Limb (tissue), 2 donors: ENCODE measurements at regions not wholly inside any gene's neighbourhood (a gene's known extent, or its start where the extent isn't known, plus 50 kb on each side); places are given as distances from the start of the nearest gene placed in this dataset.

Source experiments
- DNase-seq, 2 donors: peaks; one replicate each; pipeline ENCODE4 v3.0.0-alpha.2; 2016; ENCODE audit errors: extremely low spot score in 2 of 2

DNA sequence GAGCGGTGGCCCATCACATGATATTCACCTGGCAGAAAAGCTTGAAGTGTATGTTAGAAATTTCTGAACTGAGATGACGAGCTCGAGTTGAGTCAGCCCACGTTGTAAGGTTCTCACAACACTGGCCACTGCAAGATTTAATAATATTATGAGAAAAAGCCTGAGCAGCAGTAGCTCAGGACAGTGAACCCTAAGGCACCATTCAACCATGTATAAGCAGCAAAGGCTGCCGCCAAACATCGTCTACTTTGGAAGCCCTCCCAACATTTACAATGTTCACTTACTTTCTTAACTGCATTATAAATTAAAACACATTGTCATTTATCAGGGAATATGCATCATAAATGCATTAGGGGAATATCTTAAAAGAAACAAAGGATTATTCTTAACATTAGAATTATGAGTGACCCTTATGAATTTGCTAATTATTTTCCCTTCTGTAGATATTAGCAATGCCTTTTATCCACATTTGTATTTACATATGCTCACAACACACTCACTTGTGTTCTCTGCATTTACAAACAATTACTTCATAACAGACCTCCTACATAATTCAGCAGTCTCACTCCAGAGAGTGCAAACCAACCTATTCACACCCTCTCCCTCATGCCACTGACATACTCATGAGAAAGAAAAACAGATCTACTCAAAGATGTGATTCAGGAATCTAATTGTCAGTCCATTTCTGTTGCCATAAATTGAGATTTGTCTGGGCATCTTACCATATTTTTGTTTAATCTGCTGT lies 57.7 kb upstream of the CARD18 start:
- DNase-seq, result no peak

DNA sequence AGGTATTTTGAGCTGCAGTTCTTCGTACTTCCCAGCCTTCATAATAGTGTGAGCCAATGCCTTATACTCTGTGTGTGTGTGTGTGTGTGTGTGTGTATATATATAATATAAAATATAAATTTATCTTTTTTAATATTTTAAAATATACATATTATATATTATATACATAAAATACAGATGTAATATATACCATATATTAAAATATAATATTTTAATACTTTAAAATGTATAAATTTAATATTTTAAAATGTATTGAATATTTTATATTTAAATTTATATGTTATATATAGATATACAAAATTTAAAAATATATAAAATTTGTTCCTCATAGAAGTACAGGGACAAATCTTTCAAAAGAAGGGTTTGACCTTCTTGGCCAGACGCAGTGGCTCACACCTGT lies 53.7 kb upstream of the CARD18 start:
- DNase-seq, result no peak

DNA sequence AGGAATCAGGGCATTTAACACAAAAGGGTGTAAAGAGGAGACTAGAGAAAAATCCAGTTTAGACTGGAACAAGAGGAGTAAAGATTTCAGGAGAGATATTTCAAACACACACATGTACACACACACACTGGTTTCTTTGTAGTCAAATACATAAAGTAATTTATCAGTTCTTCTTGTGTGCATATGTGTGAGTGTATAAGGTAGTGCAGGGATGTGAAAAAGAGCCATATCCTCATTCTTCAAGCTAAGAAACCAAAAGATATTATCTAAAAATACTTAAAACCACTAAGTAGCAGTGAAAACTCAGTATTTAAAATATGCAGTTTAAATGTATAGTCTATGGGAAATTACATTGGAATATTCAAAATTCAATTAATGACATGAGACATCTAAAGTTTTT lies 52.5 kb upstream of the CARD18 start:
- DNase-seq, result no peak

DNA sequence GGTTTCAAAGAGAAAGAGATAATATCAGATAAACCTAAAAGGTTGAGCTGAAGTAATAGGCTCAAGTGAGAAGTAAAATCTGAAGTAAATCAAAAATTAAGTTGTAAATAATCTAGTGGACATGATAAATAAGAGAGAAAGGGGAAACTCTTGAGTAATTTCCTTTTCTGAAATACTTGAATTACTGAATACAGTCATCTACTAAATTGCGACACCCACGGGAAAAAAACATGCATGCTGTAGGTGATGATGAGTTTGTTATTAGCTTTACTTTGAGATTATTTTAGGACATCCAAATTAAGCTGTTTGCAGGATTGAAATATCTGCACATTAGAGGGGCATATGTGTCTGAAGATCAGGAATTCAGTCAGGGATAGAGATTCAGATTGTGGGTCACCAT lies 50.0 kb upstream of the CARD18 start:
- no peak for DNase-seq
